NCI-H526 (cell line): ENCODE measurements at regions not wholly inside any gene's neighbourhood (a gene's known extent, or its start where the extent isn't known, plus 50 kb on each side); places are given as distances from the start of the nearest gene placed in this dataset.

Experiments
- DNase-seq, 2 experiments: peaks; one replicate each; lab custom pipeline; 2025; lab: John Stamatoyannopoulos, UW

DNA sequence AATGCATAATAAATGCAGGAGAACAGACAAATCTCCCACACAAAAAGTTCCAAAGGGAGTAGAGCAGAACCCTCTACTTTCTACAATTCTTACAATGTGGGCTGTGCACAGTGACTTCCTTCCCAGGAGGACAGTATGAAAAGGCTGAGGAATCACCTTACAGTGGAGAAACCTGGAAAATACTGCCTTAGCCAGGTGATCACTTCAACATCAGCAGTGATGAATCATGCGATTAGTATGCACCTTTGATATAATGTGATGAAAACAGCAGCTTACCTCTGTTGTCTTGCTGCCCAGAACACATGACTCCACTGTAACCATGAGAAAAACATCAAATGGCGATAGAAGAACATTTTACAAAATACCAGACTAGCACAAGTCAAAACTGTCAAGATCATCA, 329.7 kb upstream of the POM121L12 start:
- no peak for DNase-seq

DNA sequence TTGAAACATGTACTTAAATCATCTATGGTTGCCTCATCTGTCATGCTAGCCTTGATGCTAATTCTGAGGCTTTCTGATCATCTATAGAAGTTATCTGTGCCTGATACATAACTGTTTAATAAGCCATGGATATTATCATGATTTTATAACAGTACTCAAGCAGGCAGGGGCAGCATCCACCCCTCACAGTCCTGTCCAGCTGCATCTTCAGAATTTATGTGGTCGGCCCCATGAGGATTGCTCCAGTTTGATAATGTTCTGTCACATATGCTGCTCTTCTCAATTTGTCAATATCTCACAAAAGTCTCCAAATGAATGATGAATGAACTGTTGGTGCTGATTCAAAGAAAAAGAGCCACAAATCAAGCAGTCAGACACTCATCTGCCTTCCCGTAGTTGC, 335.1 kb upstream of the POM121L12 start:
- no peak for DNase-seq

DNA sequence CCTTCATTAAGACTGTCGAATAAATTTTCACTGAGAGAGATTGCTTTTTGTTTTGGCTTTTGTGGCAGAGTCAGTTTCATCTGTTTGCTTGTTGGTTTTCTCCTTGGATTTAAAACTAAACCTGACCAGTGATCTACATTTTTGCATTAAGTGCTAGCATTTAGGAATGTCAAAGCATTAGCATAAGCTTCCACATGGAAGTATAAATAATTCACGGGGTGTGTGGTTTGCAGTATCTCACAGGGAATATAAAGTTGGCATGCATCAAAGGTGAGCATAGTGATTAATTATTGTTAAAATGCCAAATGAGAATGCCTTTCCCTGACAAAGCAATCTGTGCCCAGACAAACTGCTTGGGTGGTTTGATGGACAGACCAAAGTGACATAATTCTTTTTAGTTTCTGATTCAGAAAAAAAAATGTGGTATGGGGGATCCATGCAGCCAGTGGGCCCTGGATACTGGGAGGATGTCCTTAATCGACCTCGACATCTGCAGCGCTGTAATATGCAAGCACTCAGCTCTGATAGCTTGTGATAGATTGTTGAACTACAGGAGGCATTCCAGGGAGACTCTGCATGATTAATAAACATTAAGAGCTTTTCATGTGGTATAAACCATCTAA, 339.3 kb upstream of the POM121L12 start:
- DNase-seq: no peak

DNA sequence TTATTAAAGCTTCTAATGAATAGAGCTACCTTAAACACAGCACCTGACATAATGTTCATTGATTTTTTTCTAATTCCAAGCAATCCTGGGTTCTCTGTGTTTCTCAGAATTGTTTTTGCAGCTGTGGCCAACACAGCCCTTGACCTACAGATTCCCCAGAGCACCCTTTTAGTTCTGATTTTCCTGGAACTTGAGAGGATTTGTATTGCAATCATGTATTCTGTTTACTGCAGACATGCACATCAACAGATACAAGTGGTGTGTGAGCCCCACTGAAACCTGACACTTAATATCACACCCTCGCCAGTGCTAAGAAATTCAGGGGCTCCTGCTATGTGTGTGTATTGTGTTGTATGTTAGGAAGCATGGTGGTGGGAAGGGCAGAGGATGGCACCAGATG, 344.2 kb upstream of the POM121L12 start:
- no peak for DNase-seq

- DNase-seq: no peak
Measured at GRCh38 chr7:52689912-52690311, 345.5 kb upstream of the POM121L12 start.

- no peak for DNase-seq
Measured at GRCh38 chr7:52685333-52685732, 350.1 kb upstream of the POM121L12 start.

DNA sequence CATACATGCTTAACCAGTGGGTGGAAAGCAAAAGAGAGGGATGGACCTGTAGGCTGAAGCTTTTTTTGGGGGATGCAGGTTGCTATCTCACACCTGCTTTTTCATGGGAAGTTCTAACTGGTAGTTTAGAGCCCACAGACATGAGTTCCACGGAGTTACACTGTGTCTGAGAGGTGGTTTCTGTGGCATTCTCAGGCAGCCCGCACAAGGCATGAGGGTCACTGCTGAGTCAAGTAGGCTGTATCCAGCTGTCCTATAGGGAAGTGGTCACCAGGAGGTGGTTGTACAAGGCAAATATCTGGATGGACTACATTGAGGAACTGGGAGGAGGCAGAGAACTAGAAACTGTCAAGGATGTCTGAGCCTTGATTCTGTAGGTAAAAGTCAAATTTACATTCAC, 351.0 kb upstream of the POM121L12 start:
- no peak for DNase-seq

- no peak for DNase-seq
Measured at GRCh38 chr7:52682993-52683392, 352.4 kb upstream of the POM121L12 start.

DNA sequence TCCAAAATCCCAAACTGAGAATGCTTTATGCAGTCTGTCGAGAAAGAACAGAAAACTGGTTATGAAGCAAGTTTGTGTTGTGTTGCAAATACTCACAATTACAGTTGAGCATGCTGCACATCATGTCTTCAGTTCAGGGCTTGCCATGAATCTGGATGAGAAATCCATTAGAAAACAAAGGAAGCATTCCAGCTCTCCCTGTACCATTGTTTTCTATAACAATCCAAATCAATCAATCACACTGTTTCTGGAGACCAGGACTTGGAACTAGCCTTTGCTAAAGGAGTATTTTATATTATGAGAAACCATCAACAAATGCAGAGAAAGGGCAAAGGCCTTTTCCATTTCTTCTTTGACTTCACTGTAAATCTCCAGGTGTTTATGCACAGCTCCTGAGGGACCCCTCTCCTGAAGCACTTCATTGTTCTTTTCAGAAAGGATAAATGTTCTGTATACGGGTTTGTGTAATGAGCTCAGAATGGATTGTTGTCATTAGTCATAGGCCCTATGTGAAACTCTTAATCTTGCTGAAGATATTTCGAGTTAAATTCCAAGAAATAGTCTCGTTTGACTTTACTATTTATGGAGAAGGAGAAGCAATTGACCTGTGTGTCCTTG, 364.7 kb upstream of the POM121L12 start:
- no peak for DNase-seq

DNA sequence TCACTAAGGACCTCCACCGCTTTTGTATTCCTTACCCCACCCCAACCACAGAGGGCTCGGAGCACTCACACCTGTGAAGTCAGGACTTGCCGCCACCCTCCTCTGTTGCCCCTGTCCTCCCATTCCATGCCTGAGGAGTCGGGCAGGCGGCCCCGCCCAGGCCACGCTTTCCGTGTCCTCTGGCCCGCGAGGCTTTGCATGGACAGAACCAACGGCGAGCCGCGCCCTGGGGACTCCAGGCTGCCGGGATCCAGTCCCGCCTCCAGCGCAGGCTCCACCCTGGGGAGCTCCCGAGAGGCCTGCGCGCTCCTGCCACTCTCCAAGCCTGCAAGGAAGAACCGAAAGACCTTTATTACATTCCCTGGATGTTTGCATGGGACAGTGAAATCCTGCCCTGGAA, 366.4 kb upstream of the POM121L12 start:
- no peak for DNase-seq

- no peak for DNase-seq
Measured at GRCh38 chr7:52668435-52668834, 367.0 kb upstream of the POM121L12 start.

DNA sequence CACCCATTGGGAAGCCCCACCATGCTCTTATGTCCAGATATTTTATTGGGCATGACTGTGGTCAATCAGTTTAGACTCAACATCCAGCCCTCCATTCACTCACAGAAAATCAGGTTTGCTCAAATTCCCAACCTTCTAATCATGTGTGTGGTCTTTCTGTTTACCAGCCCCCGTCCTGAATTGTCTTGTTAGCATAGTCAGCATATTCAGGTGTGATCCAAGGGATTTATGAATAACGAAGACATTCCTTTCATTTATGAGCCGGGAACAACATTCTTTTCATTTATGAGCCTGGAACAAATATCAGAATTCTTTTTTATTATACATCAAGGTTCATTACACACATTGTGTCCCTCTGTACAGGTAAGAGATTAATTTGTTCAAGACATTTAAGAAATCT, 376.3 kb upstream of the POM121L12 start:
- DNase-seq: no peak

GRCh38 chr7:52656098-52656497, 379.3 kb upstream of the POM121L12 start:
- DNase-seq: no peak

- no peak for DNase-seq
Measured at GRCh38 chr7:52652621-52653020, 382.8 kb upstream of the POM121L12 start.

- no peak for DNase-seq
Measured at GRCh38 chr7:52648872-52649271, 386.6 kb upstream of the POM121L12 start.

DNA sequence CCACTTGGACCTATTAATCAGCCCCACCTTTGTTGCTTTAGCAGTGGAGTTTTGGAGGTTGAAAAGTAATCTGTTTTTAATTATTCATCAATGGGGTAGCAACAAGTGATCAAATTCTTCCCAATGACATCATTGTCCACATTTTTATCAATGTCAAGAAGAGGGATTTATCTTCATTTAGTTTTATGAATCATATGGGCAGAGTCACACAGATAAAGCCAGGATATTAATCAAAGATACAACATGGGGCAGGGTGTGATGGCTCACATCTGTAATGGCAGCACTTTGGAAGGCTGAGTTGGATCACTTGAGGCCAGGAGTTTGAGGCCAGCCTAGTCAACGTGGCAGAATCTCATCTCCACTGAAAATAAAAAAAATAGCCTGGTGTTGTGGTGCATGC, 388.4 kb upstream of the POM121L12 start:
- no peak for DNase-seq

DNA sequence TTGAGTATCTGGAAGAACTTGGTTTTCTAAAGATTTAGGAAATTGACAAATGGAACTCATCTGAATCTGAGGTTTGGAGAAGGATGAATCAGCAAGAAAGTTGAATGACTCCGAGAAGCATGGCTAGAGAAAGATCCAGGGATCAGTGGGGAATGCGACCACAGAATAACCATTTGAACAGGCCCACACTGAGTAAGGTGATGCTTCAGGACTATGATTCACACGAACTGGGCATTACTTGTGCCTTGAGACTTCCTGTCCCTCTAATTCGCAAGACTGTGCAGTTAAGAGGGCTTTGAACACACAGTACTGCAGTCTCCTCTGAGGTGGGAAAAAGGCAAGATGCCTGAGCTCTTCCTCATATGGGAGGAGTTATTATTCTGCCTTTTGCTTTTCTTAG, 395.5 kb upstream of the POM121L12 start:
- DNase-seq: no peak

DNA sequence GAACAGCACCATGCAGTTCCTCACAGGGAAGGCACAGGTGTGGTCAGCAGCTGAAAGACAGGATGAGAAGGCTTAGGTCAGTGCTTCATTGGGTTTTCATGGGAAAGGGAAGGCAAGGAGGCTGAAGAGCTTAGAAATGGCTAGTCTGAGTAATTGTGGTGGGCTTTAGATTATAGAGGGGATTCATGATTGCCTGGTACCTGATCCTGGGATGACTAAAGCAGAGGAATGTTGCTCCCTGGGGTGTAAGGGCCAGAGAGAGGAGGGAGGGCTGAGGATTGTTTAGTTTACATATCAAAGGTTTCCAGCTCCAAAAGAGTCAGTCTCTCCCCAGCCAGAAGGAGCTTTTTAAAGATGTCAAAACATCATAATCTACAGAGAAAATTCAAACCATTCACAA, 396.3 kb upstream of the POM121L12 start:
- DNase-seq: no peak

DNA sequence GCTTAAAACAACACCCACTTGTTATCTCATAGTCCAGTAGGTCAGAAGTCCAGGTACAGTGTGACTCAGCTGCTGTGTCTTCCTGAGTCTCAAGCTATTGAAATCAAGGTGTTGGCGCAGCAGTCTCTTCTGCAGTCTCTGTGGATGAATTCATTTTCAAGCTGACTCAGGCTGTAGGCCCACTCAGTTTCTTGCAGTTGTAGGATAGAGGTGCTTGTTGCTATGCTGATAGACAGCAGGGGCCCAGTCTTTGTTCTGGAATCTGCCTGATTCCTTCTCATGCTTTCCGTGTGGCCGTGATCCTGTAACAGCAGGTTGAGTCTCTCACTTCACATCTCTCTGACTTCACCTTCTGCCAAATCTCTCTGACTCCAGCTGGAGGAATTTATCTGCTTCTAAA, 400.4 kb upstream of the POM121L12 start:
- DNase-seq: no peak

- DNase-seq: no peak
Measured at GRCh38 chr7:52620849-52621248, 414.6 kb upstream of the POM121L12 start.

GRCh38 chr7:52616552-52616951, 418.9 kb upstream of the POM121L12 start:
- DNase-seq: no peak

- no peak for DNase-seq
Measured at GRCh38 chr7:52615021-52615695, 420.3 kb upstream of the POM121L12 start.

DNA sequence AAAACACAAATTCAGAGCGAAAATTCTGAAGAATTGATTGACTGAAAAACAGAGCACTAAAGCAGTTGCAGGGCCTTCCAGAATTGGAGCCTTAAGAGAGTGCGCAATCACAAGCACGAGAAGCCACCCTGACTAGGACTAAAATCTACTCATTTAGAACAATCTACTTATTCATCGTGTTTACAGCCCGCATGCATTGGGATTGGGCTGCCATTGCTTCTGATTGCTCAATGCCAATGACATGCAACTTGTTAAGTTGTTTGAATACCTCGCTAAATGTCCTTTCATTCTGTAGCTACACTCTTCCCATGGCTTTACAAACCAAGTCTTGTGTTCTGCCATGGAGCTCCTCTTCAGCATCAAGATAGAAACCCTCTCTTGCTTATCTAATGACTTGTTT, 425.9 kb upstream of the POM121L12 start:
- DNase-seq: no peak

GRCh38 chr7:52592698-52593097, 442.7 kb upstream of the POM121L12 start:
- no peak for DNase-seq
